ENCODE measurements at regions not wholly inside any gene's neighbourhood (a gene's known extent, or its start where the extent isn't known, plus 50 kb on each side); places are given as distances from the start of the nearest gene placed in this dataset.

DNA sequence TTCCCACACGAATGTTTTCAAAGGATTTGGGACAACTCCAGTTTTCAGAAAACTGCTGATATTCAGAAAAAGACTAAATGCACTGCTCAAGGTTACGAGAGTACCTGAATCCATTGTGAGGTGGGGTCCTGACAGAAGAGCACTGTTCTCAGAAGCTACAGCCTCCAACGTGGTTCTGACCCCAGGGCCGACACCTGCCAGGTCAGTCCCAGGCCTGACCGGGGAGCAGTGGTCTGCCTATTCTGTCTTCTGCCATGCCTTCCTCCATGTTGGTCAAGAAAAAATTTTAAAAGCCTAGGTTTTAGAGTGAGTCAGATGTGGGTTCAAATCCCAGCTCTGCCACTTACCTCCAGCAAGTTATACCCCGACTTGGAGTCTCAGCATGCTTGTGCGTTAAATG is 212.3 kb downstream of the BCL11A start:
- Histone ChIP-seq H3K9me3 (ENCODE audit: control insufficient read depth, low read length) (no peaks in the 10 kb centered on the region), H3K27me3 (ENCODE audit: control insufficient read depth, insufficient read depth) (no peaks in the 10 kb centered on the region), H3K4me3 (ENCODE audit: low read length) (no peak overlapping the region), H3K27ac (ENCODE audit: low read length) (no peak overlapping the region), H3K4me1 (ENCODE audit: control insufficient read depth, insufficient read depth, low read length) (no peaks in the 10 kb centered on the region)
- intact Hi-C loops (cut with DNase I): loop anchor here in 1 of 4 donors (10.0 kb wide), 1 partner anchor 886 kb away; no protein-coding TSS in a partner anchor
- 81% methylated on average over 7 of the region's 7 CpGs for WGBS
- ATAC-seq (no peak), DNase-seq (no peak)

- no peak for DNase-seq
- WGBS: 89% methylated on average over 2 of the region's 2 CpGs
- intact Hi-C loops (cut with DNase I): loop anchor here in 2 of 4 donors (10.0 kb wide), 2 partner anchors 206 to 216 kb away; partner anchors contain the start of gene BCL11A (in 1 of the 2)
- Histone ChIP-seq H3K27ac (ENCODE audit: low read length) (no peak overlapping the region), H3K4me3 (ENCODE audit: low read length) (no peak overlapping the region), H3K9me3 (ENCODE audit: control insufficient read depth, low read length) (no peaks in the 10 kb centered on the region), H3K27me3 (ENCODE audit: control insufficient read depth, insufficient read depth) (no peaks in the 10 kb centered on the region), H3K4me1 (ENCODE audit: control insufficient read depth, insufficient read depth, low read length) (no peaks in the 10 kb centered on the region)
- ATAC-seq: no peak
Measured at GRCh38 chr2:60339286-60339685, 214.2 kb downstream of the BCL11A start.

DNA sequence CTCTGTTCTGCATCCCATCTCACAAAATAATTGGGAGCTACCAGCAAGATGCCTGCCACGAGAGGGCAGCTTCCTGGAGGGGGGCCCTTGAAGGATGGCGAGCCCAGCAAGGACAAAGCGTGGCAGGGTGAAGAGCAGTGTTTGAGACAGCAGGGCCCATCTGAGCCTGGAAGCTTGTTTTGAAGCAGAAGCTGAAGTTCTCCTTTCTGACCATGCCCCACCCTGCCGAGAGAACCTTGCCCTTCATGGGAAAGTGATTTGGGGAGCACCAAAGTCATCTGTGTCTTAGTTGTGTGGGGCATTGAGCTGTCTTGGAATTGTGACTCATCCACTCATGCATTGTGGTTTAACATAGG is 216.3 kb downstream of the BCL11A start:
- Histone ChIP-seq H3K4me3 (ENCODE audit: low read length) (no peak overlapping the region), H3K9me3 (ENCODE audit: control insufficient read depth, low read length) (no peaks in the 10 kb centered on the region), H3K27me3 (ENCODE audit: control insufficient read depth, insufficient read depth) (no peaks in the 10 kb centered on the region), H3K27ac (ENCODE audit: low read length) (no peak overlapping the region), H3K4me1 (ENCODE audit: control insufficient read depth, insufficient read depth, low read length) (no peaks in the 10 kb centered on the region)
- DNase-seq (no peak), ATAC-seq (peak in 1 of 2 donors; percentile 41)
- 60% methylated on average over 4 of the region's 4 CpGs for WGBS
- intact Hi-C loops (cut with DNase I): loop anchor here in 2 of 4 donors (10.0 kb wide), 2 partner anchors 208 to 218 kb away; partner anchors contain the start of gene BCL11A (in 1 of the 2)

- no peak for ATAC-seq
- 73% methylated on average over 5 of the region's 5 CpGs for WGBS
- Histone ChIP-seq H3K4me3 (ENCODE audit: low read length) (no peak overlapping the region), H3K27me3 (ENCODE audit: control insufficient read depth, insufficient read depth) (no peaks in the 10 kb centered on the region), H3K27ac (ENCODE audit: low read length) (no peak overlapping the region), H3K4me1 (ENCODE audit: control insufficient read depth, insufficient read depth, low read length) (no peaks in the 10 kb centered on the region), H3K9me3 (ENCODE audit: control insufficient read depth, low read length) (no peaks in the 10 kb centered on the region)
- DNase-seq: no peak
- intact Hi-C loops (cut with DNase I): loop anchor here in 2 of 4 donors (10.0 kb wide), 2 partner anchors 208 to 218 kb away; partner anchors contain the start of gene BCL11A (in 1 of the 2)
Measured at GRCh38 chr2:60336442-60337141, 216.9 kb downstream of the BCL11A start.

- intact Hi-C loops (cut with DNase I): loop anchor here in 2 of 4 donors (10.0 kb wide), 2 partner anchors 209 to 219 kb away; partner anchors contain the start of gene BCL11A (in 1 of the 2)
Measured at GRCh38 chr2:60335533-60336237, 217.8 kb downstream of the BCL11A start.

DNA sequence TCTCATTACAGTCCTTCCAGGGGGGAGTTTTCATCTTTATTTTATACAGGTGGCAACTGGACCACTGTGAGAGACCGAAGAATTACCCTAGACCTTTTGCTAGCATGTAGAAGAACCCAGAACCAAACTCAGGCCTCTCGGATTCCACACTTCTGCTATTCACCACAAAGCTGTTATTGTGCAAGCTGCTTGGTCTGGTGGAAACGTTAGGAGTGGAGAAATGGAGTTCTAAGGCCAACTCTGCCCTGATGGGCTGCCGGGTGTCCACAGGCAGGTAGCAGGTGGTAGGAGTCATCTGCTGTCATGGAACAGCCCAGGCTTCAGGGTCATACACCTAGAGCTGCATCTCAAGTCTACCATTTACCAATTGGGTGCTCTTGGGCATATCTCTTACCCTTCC is 218.8 kb downstream of the BCL11A start:
- ATAC-seq: no peak
- WGBS: 75% methylated on average over 4 of the region's 4 CpGs
- no peaks in the 10 kb centered on the region for H3K27me3 ChIP-seq (ENCODE audit: control insufficient read depth, insufficient read depth)
- intact Hi-C loops (cut with DNase I): loop anchor here in 3 of 4 donors (5.0 to 10.0 kb wide), 3 partner anchors 210 to 220 kb away; partner anchors contain the start of gene BCL11A (in 2 of the 3)
- no peak for DNase-seq
- no peaks in the 10 kb centered on the region for H3K4me1 ChIP-seq (ENCODE audit: control insufficient read depth, insufficient read depth, low read length)
- no peak overlapping the region for H3K27ac ChIP-seq (ENCODE audit: low read length)
- H3K4me3 ChIP-seq (ENCODE audit: low read length): no peak overlapping the region
- no peaks in the 10 kb centered on the region for H3K9me3 ChIP-seq (ENCODE audit: control insufficient read depth, low read length)

More at GRCh38 chr2:60335533-60336237, 217.8 kb downstream of the BCL11A start:
- no peaks in the 10 kb centered on the region for H3K27me3 ChIP-seq (ENCODE audit: control insufficient read depth, insufficient read depth)
- no peaks in the 10 kb centered on the region for H3K4me1 ChIP-seq (ENCODE audit: control insufficient read depth, insufficient read depth, low read length)
- ATAC-seq: no peak
- no peak overlapping the region for H3K4me3 ChIP-seq (ENCODE audit: low read length)
- no peak for DNase-seq
- WGBS: 63% methylated on average over 13 of the region's 13 CpGs
- H3K9me3 ChIP-seq (ENCODE audit: control insufficient read depth, low read length): no peaks in the 10 kb centered on the region
- H3K27ac ChIP-seq (ENCODE audit: low read length): no peak overlapping the region

- Histone ChIP-seq H3K27me3 (ENCODE audit: control insufficient read depth, insufficient read depth) (no peaks in the 10 kb centered on the region), H3K27ac (ENCODE audit: low read length) (no peak overlapping the region), H3K4me3 (ENCODE audit: low read length) (no peak overlapping the region), H3K9me3 (ENCODE audit: control insufficient read depth, low read length) (no peaks in the 10 kb centered on the region), H3K4me1 (ENCODE audit: control insufficient read depth, insufficient read depth, low read length) (no peaks in the 10 kb centered on the region)
- intact Hi-C loops (cut with DNase I): loop anchor here in 3 of 4 donors (5.0 to 10.0 kb wide), 3 partner anchors 212 to 222 kb away; partner anchors contain the start of gene BCL11A (in 2 of the 3)
- 91% methylated on average over 8 of the region's 8 CpGs for WGBS
- ATAC-seq (no peak), DNase-seq (no peak)
Measured at GRCh38 chr2:60333264-60333663, 220.2 kb downstream of the BCL11A start.

DNA sequence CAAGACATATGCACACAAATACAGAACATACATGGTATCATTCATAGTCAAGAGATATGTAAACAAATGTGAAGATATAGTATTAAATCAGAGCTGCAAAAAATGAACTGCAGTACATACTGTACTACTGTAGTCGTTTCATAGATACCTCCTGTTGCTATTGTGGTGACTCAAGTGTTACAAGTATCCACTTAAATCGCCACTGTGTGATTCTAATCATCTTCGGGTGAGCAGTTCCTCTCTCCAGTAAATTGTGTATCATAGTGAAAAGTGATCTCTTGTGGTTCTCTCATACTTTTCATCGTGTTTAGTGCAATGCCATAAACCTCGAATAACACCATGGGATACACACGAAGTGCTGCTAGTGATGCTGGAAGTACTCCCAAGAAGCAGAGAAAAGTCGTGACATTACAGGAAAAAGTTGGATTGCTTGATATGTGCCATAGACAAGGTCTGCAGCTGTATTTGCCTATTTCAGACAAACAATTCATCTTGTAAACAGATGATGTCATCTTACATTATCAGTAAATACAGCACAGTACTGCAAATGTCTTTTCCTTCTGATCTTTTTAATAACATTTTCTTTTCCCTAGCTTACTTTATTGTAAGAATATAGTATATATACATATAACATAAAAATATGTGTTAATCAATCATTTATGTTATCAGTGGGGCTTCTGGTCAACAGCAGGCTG is 222.2 kb downstream of the BCL11A start:
- H3K4me3 ChIP-seq (ENCODE audit: low read length): no peak overlapping the region
- ATAC-seq (no peak), DNase-seq (no peak)
- 40% methylated on average over 7 of the region's 7 CpGs for WGBS
- no peaks in the 10 kb centered on the region for H3K4me1 ChIP-seq (ENCODE audit: control insufficient read depth, insufficient read depth, low read length)
- H3K27me3 ChIP-seq (ENCODE audit: control insufficient read depth, insufficient read depth): no peaks in the 10 kb centered on the region
- H3K9me3 ChIP-seq (ENCODE audit: control insufficient read depth, low read length): no peaks in the 10 kb centered on the region
- intact Hi-C loops (cut with DNase I): loop anchor here in 3 of 4 donors (5.0 to 10.0 kb wide), 3 partner anchors 214 to 224 kb away; partner anchors contain the start of gene BCL11A (in 2 of the 3)
- H3K27ac ChIP-seq (ENCODE audit: low read length): no peak overlapping the region

GRCh38 chr2:60329225-60329624 is 224.2 kb downstream of the BCL11A start:
- intact Hi-C loops (cut with DNase I): no loop called here
- no peak overlapping the region for H3K4me3 ChIP-seq (ENCODE audit: low read length)
- no peaks in the 10 kb centered on the region for H3K4me1 ChIP-seq (ENCODE audit: control insufficient read depth, insufficient read depth, low read length)
- H3K9me3 ChIP-seq (ENCODE audit: control insufficient read depth, low read length): no peaks in the 10 kb centered on the region
- ATAC-seq (no peak), DNase-seq (no peak)
- H3K27me3 ChIP-seq (ENCODE audit: control insufficient read depth, insufficient read depth): no peaks in the 10 kb centered on the region
- 89% methylated on average over 3 of the region's 3 CpGs for WGBS
- H3K27ac ChIP-seq (ENCODE audit: low read length): no peak overlapping the region

DNA sequence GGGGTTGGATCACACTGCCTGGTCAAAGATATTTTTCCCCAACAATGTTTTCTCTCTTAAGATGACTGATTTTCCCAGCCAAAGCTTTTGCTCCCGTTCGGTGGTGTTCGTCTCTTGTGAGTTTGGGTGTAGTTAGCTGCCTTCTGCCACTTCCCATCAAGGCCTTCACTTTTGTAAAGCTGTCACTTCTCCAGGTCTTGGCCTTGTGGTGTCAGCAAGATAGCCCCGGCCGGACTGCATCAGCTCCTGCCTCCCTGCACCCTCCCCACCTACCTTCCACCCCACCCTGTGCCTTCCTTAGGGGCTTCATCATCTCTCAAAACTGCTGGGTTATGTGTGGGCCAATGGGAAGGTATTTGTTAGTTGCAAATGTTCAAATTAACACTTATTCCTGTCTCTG is 228.9 kb downstream of the BCL11A start:
- WGBS: 67% methylated on average over 5 of the region's 5 CpGs
- H3K27ac ChIP-seq (ENCODE audit: low read length): no peak overlapping the region
- ATAC-seq (no peak), DNase-seq (no peak)
- no peaks in the 10 kb centered on the region for H3K4me1 ChIP-seq (ENCODE audit: control insufficient read depth, insufficient read depth, low read length)
- no peak overlapping the region for H3K4me3 ChIP-seq (ENCODE audit: low read length)
- intact Hi-C loops (cut with DNase I): no loop called here
- H3K27me3 ChIP-seq (ENCODE audit: control insufficient read depth, insufficient read depth): no peaks in the 10 kb centered on the region
- no peaks in the 10 kb centered on the region for H3K9me3 ChIP-seq (ENCODE audit: control insufficient read depth, low read length)
